GM12878 (cell line): ENCODE measurements at regions not wholly inside any gene's neighbourhood (a gene's known extent, or its start where the extent isn't known, plus 50 kb on each side); places are given as distances from the start of the nearest gene placed in this dataset.

ENCODE experiments used
- ATAC-seq: fragments of 200-7000 bp; cut with Tn5 transposase; 3 replicates; pipeline ENCODE4 v1.9.1; 2020; ENCODE audit warnings: mild to moderate bottlenecking, moderate library complexity
- BruUV-seq: library from RNA; stranded (reverse); fragments of 400-500 nt; replicated peaks from 2 replicates; lab custom pipeline; 2021; lab: Mats Ljungman, UMichigan
- CTCF ChIA-PET: fragments of 300-600 bp; sonication (Branson Sonifier 250); formaldehyde crosslinking; extraction: SDS; loops from one replicate; lab custom pipeline; 2021; ENCODE audit warnings: inconsistent platforms; lab: Yijun Ruan, JAX
- POLR2A ChIA-PET: fragments of 350-600 bp; formaldehyde crosslinking; extraction: SDS; loops from one replicate; lab custom pipeline; 2021; ENCODE audit warnings: inconsistent platforms; lab: Charles Lee
- RAD21 ChIA-PET: fragments of 300-600 bp; sonication (Branson Sonifier 250); formaldehyde crosslinking; loops from one replicate; lab custom pipeline; 2023; ENCODE audit warnings: antibody characterized with exemption; ENCODE audit not compliant: unreplicated experiment; lab: Charles Lee
- SMC1A ChIA-PET: fragments of 300-600 bp; sonication (Branson Sonifier 250); formaldehyde crosslinking; loops from one replicate; lab custom pipeline; 2023; ENCODE audit not compliant: unreplicated experiment, uncharacterized antibody; lab: Charles Lee
- DNase-seq: peaks from one replicate; pipeline ENCODE4 v3.0.0-alpha.2; 2011; ENCODE audit warnings: low read depth, low spot score
- FAIRE-seq: peaks from 3 replicates; lab custom pipeline; 2011; peaks lifted over from hg19 to GRCh38; lab: Jason Lieb, UNC
- H2AFZ ChIP-seq: 2 replicates; pipeline ENCODE4 v1.6.0; 2011; ENCODE audit warnings: low read depth, low read length, control low read depth; ENCODE audit not compliant: control insufficient read depth
- H3K27ac ChIP-seq: 2 replicates; pipeline ENCODE4 v1.5.1; 2011; ENCODE audit warnings: control low read depth; ENCODE audit not compliant: control insufficient read depth, insufficient read depth
- H3K27me3 ChIP-seq, 2 experiments: replicated peaks in 1 of 2; 2 replicates each; pipeline versions ENCODE4 v1.6.0 to v1.6.1; 2011; ENCODE audit warnings: low read length in 1 of 2; ENCODE audit not compliant: control insufficient read depth in 2 of 2, insufficient read depth in 2 of 2
- H3K36me3 ChIP-seq, 2 experiments: 2 replicates each; pipeline ENCODE4 v1.5.1; 2011; ENCODE audit warnings: low read length in 1 of 2; ENCODE audit not compliant: control insufficient read depth in 2 of 2, insufficient read depth in 2 of 2
- H3K4me1 ChIP-seq: 2 replicates; pipeline ENCODE4 v1.6.1; 2011; ENCODE audit warnings: mild to moderate bottlenecking, low read length, moderate library complexity, mixed read lengths; ENCODE audit not compliant: control insufficient read depth, insufficient read depth
- H3K4me2 ChIP-seq: 2 replicates; pipeline ENCODE4 v1.6.0; 2011; ENCODE audit warnings: control low read depth; ENCODE audit not compliant: control insufficient read depth, insufficient read depth
- H3K4me3 ChIP-seq: fragments of 200-600 bp; sonication (generic); 2 replicates; pipeline ENCODE4 v1.5.1; 2016
- H3K79me2 ChIP-seq: 2 replicates; pipeline ENCODE4 v1.6.0; 2011; ENCODE audit warnings: low read length; ENCODE audit not compliant: control insufficient read depth, insufficient read depth
- H3K9ac ChIP-seq: 2 replicates; pipeline ENCODE4 v1.8.0; 2011; ENCODE audit warnings: low read length, control low read depth, mixed read lengths; ENCODE audit not compliant: control insufficient read depth, insufficient read depth
- H3K9me3 ChIP-seq: replicated peaks from 3 replicates; pipeline ENCODE4 v1.5.1; 2011; ENCODE audit warnings: mild to moderate bottlenecking, low read length; ENCODE audit not compliant: control insufficient read depth, insufficient read depth
- H4K20me1 ChIP-seq: 2 replicates; pipeline ENCODE4 v1.6.0; 2011; ENCODE audit not compliant: control insufficient read depth, insufficient read depth
- BRCA1 ChIP-seq: IDR thresholded peaks from 2 replicates; pipeline ENCODE4 v1.6.1; 2011; ENCODE audit warnings: low read depth, low read length, improper control_type of control experiment
- MEF2B ChIP-seq: fragments of 450-650 bp; IDR thresholded peaks from 2 replicates; pipeline ENCODE4 v1.6.1; 2018; ENCODE audit warnings: mild to moderate bottlenecking, moderate library complexity; ENCODE audit not compliant: partially characterized antibody, poor library complexity, severe bottlenecking
- MYB ChIP-seq: fragments of 150-350 bp; IDR thresholded peaks from 2 replicates; pipeline ENCODE4 v1.6.1; 2014; ENCODE audit warnings: mild to moderate bottlenecking, low read depth, low read length, borderline replicate concordance
- POLR2A ChIP-seq: IDR thresholded peaks from 2 replicates; pipeline ENCODE4 v1.6.1; 2011; ENCODE audit warnings: low read depth, mild to moderate bottlenecking, low read length
- WGBS: methylation state at CpG from one replicate; pipeline ENCODE4 v1.1.6; 2016; ENCODE audit warnings: low lambda C conversion rate; ENCODE audit not compliant: insufficient replicate concordance, insufficient coverage; ENCODE audit errors: missing lambda C conversion rate; 5-methylcytosine and 5-hydroxymethylcytosine counted together
- in situ Hi-C: fragments of 300-500 bp; cut with MboI; formaldehyde crosslinking; loops from 9 replicates; pipeline ENCODE4 v1.14.3; 2018; ENCODE audit warnings: mixed read lengths
- intact Hi-C: fragments of 100-400 bp; cut with micrococcal nuclease; formaldehyde crosslinking; loops from one replicate; pipeline ENCODE4 v1.14.2; 2022; ENCODE audit not compliant: unreplicated experiment
- TF ChIP-seq, protein P1 (sequence below): fragments of 450-650 bp; IDR thresholded peaks from 2 replicates; pipeline ENCODE4 v1.6.1; 2016; ENCODE audit warnings: mild to moderate bottlenecking
- TF ChIP-seq, protein P2 (sequence below): IDR thresholded peaks from 2 replicates; pipeline ENCODE4 v1.6.1; 2012; ENCODE audit warnings: low read depth, low read length, improper control_type of control experiment
- TF ChIP-seq, protein P3 (sequence below): fragments of 450-650 bp; IDR thresholded peaks from 2 replicates; pipeline ENCODE4 v1.6.1; 2017; ENCODE audit warnings: antibody characterized with exemption, mild to moderate bottlenecking, moderate library complexity
- TF ChIP-seq, protein P4 (sequence below): fragments of 450-650 bp; IDR thresholded peaks from 2 replicates; pipeline ENCODE4 v1.6.1; 2017; ENCODE audit warnings: mild to moderate bottlenecking

DNA sequence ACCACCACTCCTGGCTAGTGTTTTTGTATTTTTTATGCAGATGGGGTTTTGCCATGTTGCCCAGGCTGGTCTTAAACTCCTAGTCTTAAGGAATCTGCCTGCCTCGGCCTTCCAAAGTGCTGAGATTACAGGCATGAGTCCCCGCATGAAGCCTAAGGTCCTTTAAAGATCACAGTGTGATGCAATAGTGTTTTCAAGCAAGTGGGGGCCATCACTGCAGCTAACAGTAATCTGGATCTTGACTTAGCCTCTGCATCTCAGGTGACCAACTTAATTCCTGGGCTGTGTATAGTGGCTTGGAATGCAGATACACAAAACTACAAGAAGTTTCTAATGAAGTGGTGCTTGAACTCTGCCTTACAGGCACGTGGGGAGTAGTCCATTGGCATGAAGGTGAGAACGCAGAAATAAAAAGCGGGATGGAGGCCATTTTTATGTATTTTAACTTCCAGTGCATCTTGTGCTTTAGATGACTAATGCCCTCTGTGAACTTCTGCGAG, 334.4 kb upstream of the SPRED2 start:
- in situ Hi-C loops (no loop called here), intact Hi-C loops (no loop called here)
- POLR2A ChIA-PET = no interaction called here
- H3K27ac ChIP-seq = no peak overlapping the region
- no peaks in the 10 kb centered on the region; a peak in 1 of 4 replicates for H3K27me3 ChIP-seq
- no peak overlapping the region for H2AFZ ChIP-seq
- DNase-seq = no peak
- H3K79me2 ChIP-seq = no peaks in the 10 kb centered on the region
- BruUV-seq = no TSS peak
- no peak overlapping the region for H3K4me3 ChIP-seq
- TF ChIP-seq, protein P1, sequence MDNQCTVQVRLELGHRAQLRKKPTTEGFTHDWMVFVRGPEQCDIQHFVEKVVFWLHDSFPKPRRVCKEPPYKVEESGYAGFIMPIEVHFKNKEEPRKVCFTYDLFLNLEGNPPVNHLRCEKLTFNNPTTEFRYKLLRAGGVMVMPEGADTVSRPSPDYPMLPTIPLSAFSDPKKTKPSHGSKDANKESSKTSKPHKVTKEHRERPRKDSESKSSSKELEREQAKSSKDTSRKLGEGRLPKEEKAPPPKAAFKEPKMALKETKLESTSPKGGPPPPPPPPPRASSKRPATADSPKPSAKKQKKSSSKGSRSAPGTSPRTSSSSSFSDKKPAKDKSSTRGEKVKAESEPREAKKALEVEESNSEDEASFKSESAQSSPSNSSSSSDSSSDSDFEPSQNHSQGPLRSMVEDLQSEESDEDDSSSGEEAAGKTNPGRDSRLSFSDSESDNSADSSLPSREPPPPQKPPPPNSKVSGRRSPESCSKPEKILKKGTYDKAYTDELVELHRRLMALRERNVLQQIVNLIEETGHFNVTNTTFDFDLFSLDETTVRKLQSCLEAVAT = no peak
- TF ChIP-seq, all 136 proteins: peak for 0
- ChIA-PET RAD21 (no interaction called here), SMC1A (no interaction called here), CTCF (no interaction called here)
- H4K20me1 ChIP-seq = no peaks in the 10 kb centered on the region
- H3K36me3 ChIP-seq = no peaks in the 10 kb centered on the region
- no peaks in the 10 kb centered on the region for H3K9me3 ChIP-seq
- no peak for ATAC-seq
- no peak overlapping the region for H3K4me2 ChIP-seq
- no peaks in the 10 kb centered on the region for H3K4me1 ChIP-seq
- no peak overlapping the region for H3K9ac ChIP-seq
- WGBS = 9% methylated on average over 6 of the region's 6 CpGs
- FAIRE-seq = no peak

DNA sequence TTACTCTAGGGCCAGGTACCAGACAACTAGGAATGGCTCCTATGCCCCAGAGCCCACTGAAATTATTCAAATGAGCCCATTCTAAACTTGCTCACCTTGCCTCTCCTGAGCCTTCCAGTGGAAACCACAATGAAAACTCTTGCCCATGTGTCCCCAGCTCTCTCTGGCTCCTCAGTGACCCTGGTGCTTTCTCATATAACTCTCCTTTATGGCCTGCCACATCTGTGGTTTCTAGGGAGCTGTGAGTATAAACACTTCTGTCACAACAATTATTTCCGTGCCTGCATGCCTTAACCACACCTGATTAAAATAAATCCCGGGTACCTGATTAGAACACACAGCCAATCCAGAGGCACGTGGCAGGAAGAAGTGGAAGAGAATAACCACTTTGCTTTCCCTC, 333.0 kb upstream of the SPRED2 start:
- Histone ChIP-seq H3K79me2 (no peaks in the 10 kb centered on the region), H3K9ac (no peak overlapping the region), H3K4me3 (no peak overlapping the region), H3K36me3 (no peaks in the 10 kb centered on the region), H3K4me2 (no peak overlapping the region), H3K27ac (no peak overlapping the region), H3K4me1 (no peaks in the 10 kb centered on the region), H2AFZ (no peak overlapping the region), H4K20me1 (no peaks in the 10 kb centered on the region), H3K27me3 (peaks cover 0 to 2% of the 10 kb centered on the region in 2 experiments; a peak in 2 of 4 replicates), H3K9me3 (no peaks in the 10 kb centered on the region)
- no peak for TF ChIP-seq BRCA1
- TF ChIP-seq, protein P2, sequence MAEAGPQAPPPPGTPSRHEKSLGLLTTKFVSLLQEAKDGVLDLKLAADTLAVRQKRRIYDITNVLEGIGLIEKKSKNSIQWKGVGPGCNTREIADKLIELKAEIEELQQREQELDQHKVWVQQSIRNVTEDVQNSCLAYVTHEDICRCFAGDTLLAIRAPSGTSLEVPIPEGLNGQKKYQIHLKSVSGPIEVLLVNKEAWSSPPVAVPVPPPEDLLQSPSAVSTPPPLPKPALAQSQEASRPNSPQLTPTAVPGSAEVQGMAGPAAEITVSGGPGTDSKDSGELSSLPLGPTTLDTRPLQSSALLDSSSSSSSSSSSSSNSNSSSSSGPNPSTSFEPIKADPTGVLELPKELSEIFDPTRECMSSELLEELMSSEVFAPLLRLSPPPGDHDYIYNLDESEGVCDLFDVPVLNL = no peak
- no peak for TF ChIP-seq POLR2A
- TF ChIP-seq, protein P3, sequence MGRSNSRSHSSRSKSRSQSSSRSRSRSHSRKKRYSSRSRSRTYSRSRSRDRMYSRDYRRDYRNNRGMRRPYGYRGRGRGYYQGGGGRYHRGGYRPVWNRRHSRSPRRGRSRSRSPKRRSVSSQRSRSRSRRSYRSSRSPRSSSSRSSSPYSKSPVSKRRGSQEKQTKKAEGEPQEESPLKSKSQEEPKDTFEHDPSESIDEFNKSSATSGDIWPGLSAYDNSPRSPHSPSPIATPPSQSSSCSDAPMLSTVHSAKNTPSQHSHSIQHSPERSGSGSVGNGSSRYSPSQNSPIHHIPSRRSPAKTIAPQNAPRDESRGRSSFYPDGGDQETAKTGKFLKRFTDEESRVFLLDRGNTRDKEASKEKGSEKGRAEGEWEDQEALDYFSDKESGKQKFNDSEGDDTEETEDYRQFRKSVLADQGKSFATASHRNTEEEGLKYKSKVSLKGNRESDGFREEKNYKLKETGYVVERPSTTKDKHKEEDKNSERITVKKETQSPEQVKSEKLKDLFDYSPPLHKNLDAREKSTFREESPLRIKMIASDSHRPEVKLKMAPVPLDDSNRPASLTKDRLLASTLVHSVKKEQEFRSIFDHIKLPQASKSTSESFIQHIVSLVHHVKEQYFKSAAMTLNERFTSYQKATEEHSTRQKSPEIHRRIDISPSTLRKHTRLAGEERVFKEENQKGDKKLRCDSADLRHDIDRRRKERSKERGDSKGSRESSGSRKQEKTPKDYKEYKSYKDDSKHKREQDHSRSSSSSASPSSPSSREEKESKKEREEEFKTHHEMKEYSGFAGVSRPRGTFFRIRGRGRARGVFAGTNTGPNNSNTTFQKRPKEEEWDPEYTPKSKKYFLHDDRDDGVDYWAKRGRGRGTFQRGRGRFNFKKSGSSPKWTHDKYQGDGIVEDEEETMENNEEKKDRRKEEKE = no peak
- no peak for TF ChIP-seq MEF2B
- TF ChIP-seq, protein P4, sequence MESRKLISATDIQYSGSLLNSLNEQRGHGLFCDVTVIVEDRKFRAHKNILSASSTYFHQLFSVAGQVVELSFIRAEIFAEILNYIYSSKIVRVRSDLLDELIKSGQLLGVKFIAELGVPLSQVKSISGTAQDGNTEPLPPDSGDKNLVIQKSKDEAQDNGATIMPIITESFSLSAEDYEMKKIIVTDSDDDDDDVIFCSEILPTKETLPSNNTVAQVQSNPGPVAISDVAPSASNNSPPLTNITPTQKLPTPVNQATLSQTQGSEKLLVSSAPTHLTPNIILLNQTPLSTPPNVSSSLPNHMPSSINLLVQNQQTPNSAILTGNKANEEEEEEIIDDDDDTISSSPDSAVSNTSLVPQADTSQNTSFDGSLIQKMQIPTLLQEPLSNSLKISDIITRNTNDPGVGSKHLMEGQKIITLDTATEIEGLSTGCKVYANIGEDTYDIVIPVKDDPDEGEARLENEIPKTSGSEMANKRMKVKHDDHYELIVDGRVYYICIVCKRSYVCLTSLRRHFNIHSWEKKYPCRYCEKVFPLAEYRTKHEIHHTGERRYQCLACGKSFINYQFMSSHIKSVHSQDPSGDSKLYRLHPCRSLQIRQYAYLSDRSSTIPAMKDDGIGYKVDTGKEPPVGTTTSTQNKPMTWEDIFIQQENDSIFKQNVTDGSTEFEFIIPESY = no peak
- no peak for TF ChIP-seq MYB
- no TSS peak for BruUV-seq
- in situ Hi-C loops = no loop called here
- WGBS = 1% methylated on average over 3 of the region's 3 CpGs
- DNase-seq (no peak), FAIRE-seq (no peak), ATAC-seq (no peak)
- intact Hi-C loops = no loop called here
- ChIA-PET RAD21 (no interaction called here), CTCF (no interaction called here), SMC1A (no interaction called here), POLR2A (no interaction called here)
